Keratinocyte (primary cell): ENCODE measurements at regions not wholly inside any gene's neighbourhood (a gene's known extent, or its start where the extent isn't known, plus 50 kb on each side); places are given as distances from the start of the nearest gene placed in this dataset.

ENCODE experiments used
- DNase-seq: peaks from one replicate; pipeline ENCODE4 v3.0.0-alpha.2; 2011; ENCODE audit warnings: low read depth, missing footprints, low spot score
- FAIRE-seq: peaks from 2 replicates; lab custom pipeline; 2011; peaks lifted over from hg19 to GRCh38; lab: Jason Lieb, UNC
- H2AFZ ChIP-seq: 2 replicates; pipeline ENCODE4 v1.6.0; 2012; ENCODE audit warnings: low read length, control low read depth, inconsistent platforms; ENCODE audit not compliant: control insufficient read depth
- H3K27ac ChIP-seq: 2 replicates; pipeline ENCODE4 v1.5.1; 2011; ENCODE audit warnings: low read length; ENCODE audit not compliant: control insufficient read depth, insufficient read depth
- H3K27me3 ChIP-seq: 3 replicates; pipeline ENCODE4 v1.6.0; 2011; ENCODE audit warnings: low read length; ENCODE audit not compliant: control insufficient read depth, insufficient read depth; ENCODE audit errors: extremely low read depth
- H3K36me3 ChIP-seq, 2 experiments: 2 replicates in 1 of 2; 3 replicates in 1 of 2; pipeline ENCODE4 v1.5.1; 2011; ENCODE audit warnings: low read length in 2 of 2, mild to moderate bottlenecking in 1 of 2; ENCODE audit not compliant: control insufficient read depth in 2 of 2, insufficient read depth in 2 of 2; ENCODE audit errors: extremely low read depth in 1 of 2
- H3K4me1 ChIP-seq: 3 replicates; pipeline ENCODE4 v1.5.1; 2011; ENCODE audit warnings: low read length; ENCODE audit not compliant: control insufficient read depth, insufficient read depth; ENCODE audit errors: extremely low read depth
- H3K4me2 ChIP-seq: 3 replicates; pipeline ENCODE4 v1.6.0; 2011; ENCODE audit warnings: low read depth, low read length; ENCODE audit not compliant: control insufficient read depth, insufficient read depth; ENCODE audit errors: extremely low read depth
- H3K4me3 ChIP-seq, 3 experiments: fragments of 200-600 bp in 1 of 3; sonication (generic) in 1 of 3; 2 replicates in 2 of 3; 3 replicates in 1 of 3; pipeline ENCODE4 v1.5.1; 2011 to 2016; ENCODE audit warnings: low read length in 3 of 3, mild to moderate bottlenecking in 3 of 3, control low read depth in 2 of 3, inconsistent platforms in 1 of 3, low read depth in 1 of 3, mixed read lengths in 1 of 3, mixed run types in 1 of 3, moderate library complexity in 1 of 3; ENCODE audit not compliant: control insufficient read depth in 2 of 3, insufficient read depth in 2 of 3; ENCODE audit errors: extremely low read depth in 1 of 3
- H3K79me2 ChIP-seq: 2 replicates; pipeline ENCODE4 v1.6.0; 2012; ENCODE audit warnings: low read length; ENCODE audit not compliant: control insufficient read depth, insufficient read depth
- H3K9ac ChIP-seq: 3 replicates; pipeline ENCODE4 v1.6.0; 2011; ENCODE audit warnings: low read length; ENCODE audit not compliant: control insufficient read depth, insufficient read depth; ENCODE audit errors: extremely low read depth
- H3K9me1 ChIP-seq: 3 replicates; pipeline ENCODE4 v1.6.0; 2011; ENCODE audit warnings: low read length; ENCODE audit not compliant: control insufficient read depth, insufficient read depth; ENCODE audit errors: extremely low read depth
- H3K9me3 ChIP-seq: 2 replicates; pipeline ENCODE4 v1.5.1; 2012; ENCODE audit warnings: low read depth, low read length; ENCODE audit not compliant: control insufficient read depth
- H4K20me1 ChIP-seq: 3 replicates; pipeline ENCODE4 v1.6.0; 2011; ENCODE audit warnings: low read length; ENCODE audit not compliant: control insufficient read depth, insufficient read depth; ENCODE audit errors: extremely low read depth
- EZH2 ChIP-seq: IDR thresholded peaks from one replicate; pipeline ENCODE4 v1.6.1; 2012; ENCODE audit warnings: inconsistent platforms, mild to moderate bottlenecking, low read length, moderate library complexity
- dilution Hi-C: fragments of 300-500 bp; cut with MboI; formaldehyde crosslinking; loops from one replicate; pipeline ENCODE4 v1.7.0; 2020; ENCODE audit warnings: low sequenced_read_pairs; ENCODE audit not compliant: extremely low pct_ligation_motif_present
- TF ChIP-seq, protein P1 (sequence below), 3 experiments: IDR thresholded peaks in 1 of 3; conservative IDR thresholded peaks in 1 of 3; optimal IDR thresholded peaks in 1 of 3; 2 replicates in 2 of 3; 3 replicates in 1 of 3; pipeline versions ENCODE3 to v1.5.1; 2011; ENCODE audit warnings: low read length in 3 of 3, mild to moderate bottlenecking in 3 of 3, moderate library complexity in 2 of 3, control low read depth in 1 of 3, inconsistent platforms in 1 of 3; ENCODE audit not compliant: insufficient read depth in 2 of 3; ENCODE audit errors: extremely low read depth in 1 of 3

DNA sequence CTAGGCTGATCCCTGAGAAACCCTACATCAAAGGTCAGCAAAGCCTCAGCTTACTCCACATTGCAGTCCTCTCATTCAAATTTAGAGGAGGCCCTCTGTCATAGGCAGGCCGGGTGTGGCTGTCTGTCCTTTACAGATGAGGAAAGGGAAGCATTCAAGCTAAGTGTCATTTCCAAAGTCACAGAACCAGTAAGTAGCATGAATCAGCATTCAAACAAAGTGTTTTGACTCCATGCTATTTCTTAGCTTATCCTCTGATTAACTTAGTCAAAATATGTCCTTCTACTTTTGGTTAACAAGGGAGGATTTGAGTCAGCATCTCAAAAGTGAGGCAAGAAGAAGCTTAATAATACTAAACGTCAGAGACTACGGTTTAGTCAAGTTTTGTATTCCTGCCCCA is 409.0 kb upstream of the POU3F3 start:
- Histone ChIP-seq H3K9ac (no peak overlapping the region), H3K27me3 (no peaks in the 10 kb centered on the region), H3K36me3 (no peaks in the 10 kb centered on the region), H3K4me2 (no peak overlapping the region), H3K27ac (no peak overlapping the region), H4K20me1 (no peaks in the 10 kb centered on the region), H3K4me3 (no peak overlapping the region), H3K9me1 (no peaks in the 10 kb centered on the region), H3K4me1 (no peaks in the 10 kb centered on the region), H3K9me3 (peaks cover 2% of the 10 kb centered on the region), H3K79me2 (no peaks in the 10 kb centered on the region), H2AFZ (no peak overlapping the region)
- TF ChIP-seq EZH2 = no peak
- TF ChIP-seq, protein P1, sequence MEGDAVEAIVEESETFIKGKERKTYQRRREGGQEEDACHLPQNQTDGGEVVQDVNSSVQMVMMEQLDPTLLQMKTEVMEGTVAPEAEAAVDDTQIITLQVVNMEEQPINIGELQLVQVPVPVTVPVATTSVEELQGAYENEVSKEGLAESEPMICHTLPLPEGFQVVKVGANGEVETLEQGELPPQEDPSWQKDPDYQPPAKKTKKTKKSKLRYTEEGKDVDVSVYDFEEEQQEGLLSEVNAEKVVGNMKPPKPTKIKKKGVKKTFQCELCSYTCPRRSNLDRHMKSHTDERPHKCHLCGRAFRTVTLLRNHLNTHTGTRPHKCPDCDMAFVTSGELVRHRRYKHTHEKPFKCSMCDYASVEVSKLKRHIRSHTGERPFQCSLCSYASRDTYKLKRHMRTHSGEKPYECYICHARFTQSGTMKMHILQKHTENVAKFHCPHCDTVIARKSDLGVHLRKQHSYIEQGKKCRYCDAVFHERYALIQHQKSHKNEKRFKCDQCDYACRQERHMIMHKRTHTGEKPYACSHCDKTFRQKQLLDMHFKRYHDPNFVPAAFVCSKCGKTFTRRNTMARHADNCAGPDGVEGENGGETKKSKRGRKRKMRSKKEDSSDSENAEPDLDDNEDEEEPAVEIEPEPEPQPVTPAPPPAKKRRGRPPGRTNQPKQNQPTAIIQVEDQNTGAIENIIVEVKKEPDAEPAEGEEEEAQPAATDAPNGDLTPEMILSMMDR (optimal IDR thresholded peaks at IDR 0.05 in 1 of 3, IDR thresholded peaks at IDR 0.05 in 1 of 3, conservative IDR thresholded peaks at IDR 0.05 in 1 of 3; ENCODE audit: extremely low read depth in 1 of 3, insufficient read depth in 2 of 3, low read length in 3 of 3) = no peak
- DNase-seq (no peak), FAIRE-seq (no peak)
- dilution Hi-C loops = loop anchor here (25.0 kb wide), 1 partner anchor 92 kb away; no protein-coding TSS in a partner anchor

DNA sequence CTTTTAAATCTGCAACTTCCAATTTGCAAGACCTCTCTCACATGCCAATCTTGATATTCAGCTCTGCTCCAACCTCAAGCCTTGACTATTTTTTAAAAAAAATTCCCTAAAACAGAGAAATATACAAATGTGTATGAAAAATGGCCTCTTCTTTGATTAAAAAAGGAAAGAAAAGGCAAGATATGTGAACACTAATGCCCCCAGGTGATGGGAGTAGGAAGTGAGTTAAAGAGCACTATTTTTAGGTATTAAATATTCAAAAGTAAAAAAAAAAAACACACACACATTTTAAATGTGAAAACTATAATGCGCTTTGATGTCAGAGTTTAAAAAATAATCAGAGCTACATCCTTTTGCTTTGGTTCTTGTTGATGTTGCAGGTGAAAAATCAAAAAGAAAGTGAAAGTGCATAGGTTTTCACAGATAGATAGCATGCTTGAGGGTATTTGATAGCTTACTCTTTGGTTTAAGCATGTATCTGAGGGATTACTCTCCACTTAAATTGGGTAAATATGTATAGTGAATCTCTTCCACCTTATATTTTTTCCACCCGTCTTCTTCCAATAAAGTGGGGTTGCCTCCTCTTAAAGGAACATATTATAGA is 406.0 kb upstream of the POU3F3 start:
- no peak overlapping the region for H3K4me2 ChIP-seq
- no peaks in the 10 kb centered on the region for H3K79me2 ChIP-seq
- H3K4me1 ChIP-seq = no peaks in the 10 kb centered on the region
- TF ChIP-seq EZH2 = no peak
- TF ChIP-seq, protein P1 (optimal IDR thresholded peaks at IDR 0.05 in 1 of 3, IDR thresholded peaks at IDR 0.05 in 1 of 3, conservative IDR thresholded peaks at IDR 0.05 in 1 of 3; ENCODE audit: extremely low read depth in 1 of 3, insufficient read depth in 2 of 3, low read length in 3 of 3) = no peak
- DNase-seq = no peak
- no peaks in the 10 kb centered on the region for H3K9me1 ChIP-seq
- FAIRE-seq = no peak
- no peak overlapping the region for H3K4me3 ChIP-seq
- no peak overlapping the region for H2AFZ ChIP-seq
- H3K9me3 ChIP-seq = peaks cover 2% of the 10 kb centered on the region
- dilution Hi-C loops = loop anchor here (25.0 kb wide), 1 partner anchor 89 kb away; no protein-coding TSS in a partner anchor
- no peaks in the 10 kb centered on the region for H3K36me3 ChIP-seq
- H3K27ac ChIP-seq = no peak overlapping the region
- H4K20me1 ChIP-seq = no peaks in the 10 kb centered on the region
- no peaks in the 10 kb centered on the region for H3K27me3 ChIP-seq
- H3K9ac ChIP-seq = no peak overlapping the region
